ENCODE measurements at regions not wholly inside any gene's neighbourhood (a gene's known extent, or its start where the extent isn't known, plus 50 kb on each side); places are given as distances from the start of the nearest gene placed in this dataset.

- Histone ChIP-seq H3K36me3 (no peaks in the 10 kb centered on the region), H3K27me3 (peaks cover 0 to 8% (median 0%) of the 10 kb centered on the region in 4 donors), H3K4me3 (no peak overlapping the region), H3K27ac (peak overlapping the region in 3 of 4 donors; percentile 23 to 52 (median 45)), H3K9me3 (no peaks in the 10 kb centered on the region), H3K4me1 (peaks cover 10 to 32% (median 19%) of the 10 kb centered on the region in 3 donors)
- WGBS, 2 donors: 57 to 64% methylated on average over 3 of the region's 3 CpGs
- intact Hi-C loops (cut with DNase I): no loop called here
- no peak for DNase-seq
- TF ChIP-seq CTCF (IDR thresholded peaks at IDR 0.05) (no peak), POLR2A (IDR thresholded peaks at IDR 0.05) (no peak)
Measured at GRCh38 chr2:37851828-37852584, 73.1 kb upstream of the RMDN2 start.

- no peak overlapping the region for H3K4me3 ChIP-seq
- H3K27ac ChIP-seq: peak overlapping the region in 3 of 4 donors; percentile 23 to 45 (median 32)
- H3K27me3 ChIP-seq: peaks cover 0 to 2% (median 0%) of the 10 kb centered on the region in 4 donors
- DNase-seq: no peak
- H3K4me1 ChIP-seq: peaks cover 10 to 33% (median 21%) of the 10 kb centered on the region in 3 donors
- H3K36me3 ChIP-seq: no peaks in the 10 kb centered on the region
- no peaks in the 10 kb centered on the region for H3K9me3 ChIP-seq
- 80 to 88% methylated on average over 1 of the region's 1 CpG for WGBS, 2 donors
- TF ChIP-seq CTCF (IDR thresholded peaks at IDR 0.05) (no peak), POLR2A (IDR thresholded peaks at IDR 0.05) (no peak)
- intact Hi-C loops (cut with DNase I): no loop called here
Measured at GRCh38 chr2:37852585-37853014, 72.5 kb upstream of the RMDN2 start.

- TF ChIP-seq CTCF (IDR thresholded peaks at IDR 0.05) (no peak), POLR2A (IDR thresholded peaks at IDR 0.05) (no peak)
- Histone ChIP-seq H3K27ac (peak overlapping the region; percentile 50 to 76 (median 72)), H3K4me1 (peaks cover 10 to 33% (median 24%) of the 10 kb centered on the region in 3 donors), H3K27me3 (no peaks in the 10 kb centered on the region), H3K4me3 (no peak overlapping the region), H3K9me3 (peaks cover 0 to 7% (median 0%) of the 10 kb centered on the region in 3 donors), H3K36me3 (no peaks in the 10 kb centered on the region)
- WGBS, 2 donors: 63 to 72% methylated on average over 6 to 7 of the region's 7 CpGs
- no peak for DNase-seq
- intact Hi-C loops (cut with DNase I): no loop called here
Measured at GRCh38 chr2:37854676-37855282, 70.3 kb upstream of the RMDN2 start.

- peak overlapping the region; percentile 50 to 76 (median 72) for H3K27ac ChIP-seq
- H3K36me3 ChIP-seq: no peaks in the 10 kb centered on the region
- intact Hi-C loops (cut with DNase I): no loop called here
- no peak for DNase-seq
- H3K4me1 ChIP-seq: peaks cover 10 to 33% (median 24%) of the 10 kb centered on the region in 3 donors
- peaks cover 0 to 5% (median 0%) of the 10 kb centered on the region in 4 donors for H3K27me3 ChIP-seq
- no peak for TF ChIP-seq POLR2A (IDR thresholded peaks at IDR 0.05)
- WGBS, 2 donors: 10 to 23% methylated on average over 6 to 7 of the region's 13 CpGs
- H3K4me3 ChIP-seq: peak overlapping the region in 1 of 4 donors; percentile 12
- peaks cover 0 to 7% (median 0%) of the 10 kb centered on the region in 3 donors for H3K9me3 ChIP-seq
Measured at GRCh38 chr2:37855283-37856041, 69.6 kb upstream of the RMDN2 start.

GRCh38 chr2:37856101-37856751 is 68.9 kb upstream of the RMDN2 start:
- H3K9me3 ChIP-seq: peaks cover 0 to 7% (median 0%) of the 10 kb centered on the region in 3 donors
- TF ChIP-seq POLR2A (IDR thresholded peaks at IDR 0.05): no peak
- TF ChIP-seq CTCF (IDR thresholded peaks at IDR 0.05): no peak
- H3K36me3 ChIP-seq: no peaks in the 10 kb centered on the region
- intact Hi-C loops (cut with DNase I): no loop called here
- WGBS, 2 donors: 64 to 78% methylated on average over 5 to 7 of the region's 7 CpGs
- peaks cover 10 to 31% (median 24%) of the 10 kb centered on the region in 3 donors for H3K4me1 ChIP-seq
- H3K27me3 ChIP-seq: peaks cover 0 to 12% (median 0%) of the 10 kb centered on the region in 4 donors
- no peak overlapping the region for H3K4me3 ChIP-seq
- peak overlapping the region; percentile 50 to 76 (median 72) for H3K27ac ChIP-seq
- DNase-seq: no peak

Data from esophagus squamous epithelium (tissue), 5 donors.